Motor neuron (in vitro differentiated cells): ENCODE measurements at regions not wholly inside any gene's neighbourhood (a gene's known extent, or its start where the extent isn't known, plus 50 kb on each side); places are given as distances from the start of the nearest gene placed in this dataset.
A peak's percentile ranks its signal among the peaks of the same experiment; 100 is the strongest.
"Not testable (repeated sequence)": the region's sequence is repeated elsewhere in the genome, so short reads cannot be mapped to it uniquely, and the experiment has no call there.

ENCODE experiments used
- ATAC-seq, 8 experiments: fragments of 200-7000 bp; cut with Tn5 transposase; replicated peaks in 6 of 8; 2 replicates each; pipeline ENCODE4 v1.8.0; 2021; ENCODE audit warnings: mild to moderate bottlenecking in 8 of 8, moderate library complexity in 8 of 8
- H3K27ac ChIP-seq, 2 donors: fragments of 250-450 bp; sonication (Bioruptor Pico); 2 replicates each; pipeline ENCODE4 v1.9.0; 2021; ENCODE audit warnings: antibody characterized with exemption in 2 of 2, mild to moderate bottlenecking in 2 of 2, moderate library complexity in 1 of 2
- H3K4me1 ChIP-seq, 2 donors: fragments of 250-450 bp; sonication (Bioruptor Pico); replicated peaks in 1 of 2; 2 replicates each; pipeline ENCODE4 v1.6.1; 2021; ENCODE audit warnings: antibody characterized with exemption in 2 of 2, mild to moderate bottlenecking in 2 of 2, moderate library complexity in 1 of 2
- H3K4me3 ChIP-seq, 5 donors: fragments of 250-450 bp; sonication (Bioruptor Pico); 2 replicates each; pipeline ENCODE4 v1.9.0; 2021; ENCODE audit warnings: antibody characterized with exemption in 5 of 5, mild to moderate bottlenecking in 5 of 5, moderate library complexity in 4 of 5
- WGBS, 10 experiments: fragments of 450-650 bp; shearing (Covaris generic); methylation state at CpG; one replicate each; pipeline ENCODE4 v1.0.0; 2022; 5-methylcytosine and 5-hydroxymethylcytosine counted together
- in situ Hi-C, 9 experiments: fragments of 400-800 bp; cut with MboI; loops; one replicate each; pipeline ENCODE4 v1.15.0; 2021; ENCODE audit warnings: low sequenced_read_pairs in 9 of 9, low pct_unique_long_range_greater_than_20kb in 2 of 9; ENCODE audit not compliant: unreplicated experiment in 9 of 9

DNA sequence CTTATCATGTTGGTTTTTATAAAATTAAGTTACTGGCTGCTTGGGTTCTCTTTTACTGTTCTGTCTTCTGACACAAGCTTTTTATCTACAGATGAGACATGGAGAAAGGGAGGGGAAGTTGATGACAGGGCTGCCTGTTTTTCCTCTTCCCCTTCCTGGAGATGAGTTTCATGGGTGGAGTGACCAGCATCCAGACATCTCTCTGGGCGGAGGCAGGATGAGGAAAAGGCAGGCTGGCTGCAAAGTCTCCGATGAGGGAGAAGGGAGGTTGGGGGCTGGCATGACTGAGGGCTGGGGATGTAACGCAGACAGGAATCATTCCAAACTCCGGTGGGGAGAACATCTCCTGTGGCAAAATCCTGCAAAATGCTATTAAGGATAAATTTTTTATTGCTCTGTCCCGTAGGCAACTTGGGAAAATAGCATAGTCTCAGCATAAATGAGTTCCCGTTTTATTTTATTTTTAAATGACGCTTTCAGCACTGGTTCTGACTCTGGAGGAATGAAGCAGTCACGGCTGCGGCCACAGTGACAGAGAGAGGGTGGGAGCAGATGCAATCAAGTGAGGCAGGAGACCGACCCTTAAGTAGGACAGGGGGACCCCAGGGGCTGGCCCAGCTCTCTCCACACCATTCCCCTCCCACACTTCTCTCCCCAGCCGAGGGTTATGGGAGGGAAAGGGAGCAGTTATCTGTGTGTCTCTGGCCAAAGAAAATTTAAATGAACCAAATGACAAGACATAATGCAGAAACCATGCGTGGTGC, 108.8 kb upstream of the PMEPA1 start:
- ATAC-seq, result peak in 2 of 8 experiments; percentile 85 to 93
- 0 to 86% (median 52%) methylated on average over 1 to 7 of the region's 12 CpGs; no CpG with 5 or more reads in 1 of the 10 experiments for WGBS, 10 experiments
- Histone ChIP-seq H3K27ac (no peak overlapping the region), H3K4me1 (peaks cover 0 to 5% of the 10 kb centered on the region in 2 donors), H3K4me3 (no peak overlapping the region)
- in situ Hi-C loops, result no loop called here

DNA sequence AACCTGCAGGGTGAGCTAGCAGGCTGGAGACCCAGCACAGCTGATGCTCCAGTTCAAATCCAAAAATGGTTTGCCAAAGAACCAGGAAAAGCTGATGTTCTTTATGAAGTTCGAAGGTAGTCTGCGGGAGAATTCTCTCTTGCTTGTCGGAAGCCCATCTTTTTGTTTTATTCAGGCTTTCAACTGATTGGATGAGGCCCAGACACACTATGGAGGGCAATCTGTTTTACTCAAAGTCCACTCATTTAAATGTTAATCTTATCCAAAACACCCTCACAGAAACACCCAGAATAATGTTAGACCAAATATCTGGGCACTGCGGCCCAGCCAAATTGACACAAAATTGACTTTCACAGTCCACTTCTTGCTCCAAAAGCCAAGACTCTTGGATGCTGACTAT, 105.6 kb upstream of the PMEPA1 start:
- Histone ChIP-seq H3K27ac (no peak overlapping the region), H3K4me1 (peaks cover 0 to 18% of the 10 kb centered on the region in 2 donors), H3K4me3 (no peak overlapping the region)
- ATAC-seq, result no peak
- in situ Hi-C loops, result no loop called here
- WGBS, 10 experiments, result 64 to 90% (median 81%) methylated on average over 2 to 4 of the region's 4 CpGs; no CpG with 5 or more reads in 3 of the 10 experiments

DNA sequence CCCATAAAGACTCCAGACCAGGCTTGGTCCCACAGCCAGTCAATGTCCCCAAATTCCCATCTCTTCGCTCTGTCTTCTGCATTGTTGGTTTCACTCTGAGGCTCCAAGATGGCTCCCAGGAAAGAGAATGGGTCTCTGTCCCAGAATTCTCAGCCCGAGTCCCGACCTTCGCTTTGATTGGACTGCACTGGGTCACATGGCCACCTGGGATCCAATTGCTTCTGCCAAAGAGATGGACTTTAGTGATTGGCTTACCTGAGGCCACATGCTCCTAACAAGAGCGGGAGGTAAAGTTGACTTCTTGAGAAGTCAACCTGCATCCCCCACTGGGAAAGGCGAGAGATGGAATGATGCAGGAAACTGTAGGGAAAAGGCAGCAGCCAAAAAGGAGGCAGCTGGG, 104.7 kb upstream of the PMEPA1 start:
- Histone ChIP-seq H3K4me3 (no peak overlapping the region), H3K4me1 (peaks cover 0 to 18% of the 10 kb centered on the region in 2 donors), H3K27ac (no peak overlapping the region)
- in situ Hi-C loops, result no loop called here
- no peak for ATAC-seq
- WGBS, 10 experiments, result 20 to 89% (median 80%) methylated on average over 1 to 3 of the region's 6 CpGs; no CpG with 5 or more reads in 5 of the 10 experiments

DNA sequence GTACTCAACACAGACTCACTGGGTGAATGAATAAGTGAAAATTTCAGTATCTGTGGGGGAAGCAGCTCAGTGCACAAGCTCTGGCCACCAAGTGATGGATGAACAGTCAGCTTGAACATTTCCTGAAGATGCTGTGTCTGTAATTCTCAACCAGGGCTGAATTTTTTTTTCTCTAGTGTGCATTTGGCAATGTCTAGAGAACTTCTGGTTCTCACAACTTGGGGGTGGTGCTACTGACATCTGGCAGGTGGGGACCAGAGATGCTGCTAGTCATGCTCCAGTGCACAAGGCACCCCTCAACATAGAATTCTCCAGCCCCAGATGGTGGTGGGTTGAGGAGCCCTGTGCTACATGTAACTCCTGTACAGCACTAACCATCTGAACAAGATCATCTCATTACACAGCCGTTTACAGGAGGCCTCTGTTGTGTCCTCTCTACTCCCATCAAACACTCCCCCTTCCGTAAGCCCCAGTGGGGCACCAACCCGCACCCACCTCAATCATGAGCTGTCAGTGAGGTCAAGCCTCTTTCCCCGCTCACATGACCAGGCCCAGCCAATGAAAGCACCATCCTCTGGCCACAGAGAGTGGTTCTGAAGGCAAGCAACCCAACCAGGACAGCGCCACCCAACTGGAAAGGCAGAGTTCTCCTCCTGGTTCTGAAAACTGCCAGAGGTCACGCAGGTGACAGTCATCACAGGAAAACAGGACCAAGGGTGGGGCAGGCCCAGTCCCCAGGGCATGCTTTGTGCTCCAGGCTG, 103.9 kb upstream of the PMEPA1 start:
- no peak overlapping the region for H3K4me3 ChIP-seq
- 25 to 100% (median 64%) methylated on average over 1 to 4 of the region's 6 CpGs; no CpG with 5 or more reads in 2 of the 10 experiments for WGBS, 10 experiments
- no peak for ATAC-seq
- peaks cover 0 to 18% of the 10 kb centered on the region in 2 donors for H3K4me1 ChIP-seq
- H3K27ac ChIP-seq, result no peak overlapping the region
- in situ Hi-C loops, result no loop called here

DNA sequence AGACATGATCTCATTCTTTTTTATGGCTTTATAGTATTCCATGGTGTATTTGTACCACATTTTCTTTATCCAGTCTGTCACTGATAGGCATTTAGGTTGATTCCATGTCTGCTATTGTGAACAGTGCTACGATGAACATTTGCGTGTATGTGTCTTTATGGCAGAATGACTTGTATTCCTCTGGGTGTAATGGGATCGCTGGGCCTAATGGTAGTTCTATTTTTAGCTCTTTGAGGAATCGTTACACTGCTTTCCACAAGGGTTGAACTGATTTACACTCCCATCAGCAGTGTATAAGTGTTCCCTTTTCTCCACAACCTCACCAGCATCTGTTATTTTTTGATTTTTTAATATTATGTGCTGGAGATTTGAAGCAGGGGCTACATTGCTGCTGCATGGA, 102.8 kb upstream of the PMEPA1 start:
- H3K27ac ChIP-seq, ATAC-seq, in situ Hi-C loops, H3K4me3 ChIP-seq: not testable (repeated sequence)
- H3K4me1 ChIP-seq, result peaks cover 0 to 25% of the 10 kb centered on the region in 2 donors
- 40 to 100% (median 80%) methylated on average over 1 to 4 of the region's 4 CpGs for WGBS, 10 experiments

DNA sequence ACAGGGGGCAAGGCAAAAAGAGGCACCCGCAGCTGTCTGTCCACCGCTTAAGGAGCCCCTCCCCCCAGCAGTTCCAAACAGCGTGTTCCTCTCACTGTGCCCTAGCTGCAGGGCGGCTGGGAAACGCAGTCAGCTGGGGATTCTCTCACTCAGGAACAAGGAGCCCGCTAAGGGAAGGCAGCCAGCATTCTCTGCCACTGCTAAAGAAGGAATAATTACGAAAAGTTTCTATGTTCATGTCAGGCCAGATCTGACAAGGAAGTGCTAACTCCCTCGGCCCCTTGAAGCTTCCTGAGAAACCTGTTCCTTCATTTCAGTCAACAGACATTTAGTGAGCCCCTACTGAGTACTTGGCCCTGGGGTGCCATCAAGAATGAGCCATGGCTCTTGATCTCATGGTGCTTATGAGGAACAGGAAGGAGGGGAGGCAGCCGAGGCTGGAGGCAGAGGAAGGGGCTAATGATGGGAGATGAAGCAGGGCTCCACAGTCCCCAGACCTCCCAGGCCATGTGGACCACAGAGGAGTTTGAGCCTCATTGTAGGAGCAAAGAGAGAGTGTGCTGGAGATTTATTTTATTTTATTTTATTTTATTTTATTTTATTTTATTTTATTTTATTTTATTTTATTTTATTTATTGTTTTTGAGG, 101.7 kb upstream of the PMEPA1 start:
- 20 to 83% (median 27%) methylated on average over 1 to 8 of the region's 9 CpGs; no CpG with 5 or more reads in 1 of the 10 experiments for WGBS, 10 experiments
- Histone ChIP-seq H3K4me1 (peaks cover 0 to 29% of the 10 kb centered on the region in 2 donors), H3K27ac (no peak overlapping the region), H3K4me3 (no peak overlapping the region)
- in situ Hi-C loops, result no loop called here
- peak in 5 of 8 experiments; percentile 55 to 75 (median 61) for ATAC-seq

DNA sequence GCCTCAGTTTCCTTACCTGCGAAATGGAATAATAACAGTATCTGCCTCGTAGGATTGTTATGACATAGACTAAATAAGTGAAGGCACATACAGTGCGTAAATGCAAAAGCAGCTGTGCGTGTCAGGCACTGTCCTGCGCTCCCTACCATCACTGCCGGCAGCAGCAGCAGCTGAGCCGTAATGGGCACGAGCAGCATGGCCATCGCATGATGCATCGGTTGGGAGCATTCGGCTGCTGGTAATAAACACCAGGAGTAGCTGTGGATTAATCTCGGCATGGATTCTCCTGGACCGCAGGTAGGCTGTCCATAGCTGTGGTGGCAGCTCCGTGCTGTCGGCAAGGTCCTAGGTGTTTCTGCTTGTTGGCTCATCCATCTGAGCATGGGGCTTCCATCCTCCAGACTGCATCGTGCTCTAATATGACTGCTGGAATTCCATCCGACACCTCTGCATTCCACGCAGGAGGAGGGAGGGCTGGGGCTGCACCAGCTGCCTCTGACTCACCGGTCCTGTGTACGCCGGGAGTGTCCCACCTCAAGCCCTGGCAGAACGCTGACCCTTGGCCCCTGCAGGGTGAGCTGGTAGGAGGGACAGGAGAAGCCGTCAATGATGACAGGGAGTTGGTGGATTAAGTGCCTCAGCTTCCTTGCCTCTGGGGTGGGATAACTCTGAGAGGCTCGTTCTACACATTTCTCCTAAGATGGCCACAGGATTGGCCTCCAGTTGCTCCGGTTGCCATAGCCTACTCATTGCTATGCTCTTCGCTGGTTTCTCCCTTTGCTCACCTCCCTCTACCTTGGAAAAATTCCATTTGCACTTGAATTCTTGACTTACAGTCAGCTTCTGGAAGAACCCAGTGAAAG, 100.9 kb upstream of the PMEPA1 start:
- Histone ChIP-seq H3K4me3 (no peak overlapping the region), H3K4me1 (peaks cover 0 to 33% of the 10 kb centered on the region in 2 donors), H3K27ac (no peak overlapping the region)
- ATAC-seq, result peak in 6 of 8 experiments; percentile 59 to 90 (median 84)
- 40 to 100% (median 80%) methylated on average over 1 to 17 of the region's 26 CpGs; no CpG with 5 or more reads in 2 of the 10 experiments for WGBS, 10 experiments
- in situ Hi-C loops, result no loop called here

DNA sequence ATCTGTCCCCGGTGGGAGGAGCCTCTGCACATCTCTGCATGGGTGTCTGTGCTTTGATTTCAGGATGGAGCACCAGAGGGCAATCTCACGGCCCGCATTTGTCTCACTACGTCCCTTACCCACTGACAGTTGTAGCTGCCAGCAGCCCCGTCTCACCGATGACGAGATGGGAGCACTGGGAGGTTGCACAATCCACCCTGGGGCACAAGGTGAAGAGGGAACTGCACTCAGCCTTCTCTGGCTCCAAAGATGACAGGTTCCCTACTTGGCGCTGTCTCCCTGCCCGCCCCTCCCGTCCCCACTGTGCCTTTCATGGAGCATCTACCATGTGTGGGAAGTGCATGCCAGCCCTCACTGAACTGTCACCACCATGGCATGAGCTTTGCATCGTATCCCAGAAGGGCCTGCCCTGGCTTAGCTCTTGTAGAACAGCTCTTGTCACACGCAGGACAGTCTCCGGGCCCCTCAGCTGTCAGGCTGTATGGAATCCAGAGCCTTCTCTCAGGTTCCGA, 99.9 kb upstream of the PMEPA1 start:
- 67 to 100% (median 90%) methylated on average over 1 to 5 of the region's 14 CpGs; no CpG with 5 or more reads in 5 of the 10 experiments for WGBS, 10 experiments
- in situ Hi-C loops, result no loop called here
- H3K4me3 ChIP-seq, result no peak overlapping the region
- peaks cover 0 to 34% of the 10 kb centered on the region in 2 donors for H3K4me1 ChIP-seq
- no peak overlapping the region for H3K27ac ChIP-seq
- no peak for ATAC-seq

DNA sequence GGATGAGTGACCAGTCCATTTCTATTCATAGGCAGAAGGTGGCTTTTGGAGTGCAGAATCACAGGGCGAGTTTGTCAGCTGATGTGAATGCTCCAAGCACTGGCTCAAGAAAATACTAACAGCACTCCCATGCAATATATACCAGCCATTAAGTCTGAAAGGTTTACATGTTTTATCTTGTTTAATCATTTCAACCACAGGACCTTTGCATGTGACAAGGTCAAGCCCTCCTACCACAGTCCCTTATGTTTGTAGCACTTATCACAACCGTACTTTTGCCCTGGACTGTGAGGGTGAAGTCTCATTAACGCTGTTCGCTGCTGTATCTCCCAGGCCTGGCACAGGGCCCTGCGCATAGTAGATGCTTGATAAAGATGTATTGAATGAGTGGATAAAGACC, 99.3 kb upstream of the PMEPA1 start:
- 67 to 100% (median 92%) methylated on average over 1 to 2 of the region's 5 CpGs; no CpG with 5 or more reads in 3 of the 10 experiments for WGBS, 10 experiments
- H3K27ac ChIP-seq, result no peak overlapping the region
- ATAC-seq, result no peak
- peaks cover 0 to 39% of the 10 kb centered on the region in 2 donors for H3K4me1 ChIP-seq
- in situ Hi-C loops, result no loop called here
- H3K4me3 ChIP-seq, result no peak overlapping the region

DNA sequence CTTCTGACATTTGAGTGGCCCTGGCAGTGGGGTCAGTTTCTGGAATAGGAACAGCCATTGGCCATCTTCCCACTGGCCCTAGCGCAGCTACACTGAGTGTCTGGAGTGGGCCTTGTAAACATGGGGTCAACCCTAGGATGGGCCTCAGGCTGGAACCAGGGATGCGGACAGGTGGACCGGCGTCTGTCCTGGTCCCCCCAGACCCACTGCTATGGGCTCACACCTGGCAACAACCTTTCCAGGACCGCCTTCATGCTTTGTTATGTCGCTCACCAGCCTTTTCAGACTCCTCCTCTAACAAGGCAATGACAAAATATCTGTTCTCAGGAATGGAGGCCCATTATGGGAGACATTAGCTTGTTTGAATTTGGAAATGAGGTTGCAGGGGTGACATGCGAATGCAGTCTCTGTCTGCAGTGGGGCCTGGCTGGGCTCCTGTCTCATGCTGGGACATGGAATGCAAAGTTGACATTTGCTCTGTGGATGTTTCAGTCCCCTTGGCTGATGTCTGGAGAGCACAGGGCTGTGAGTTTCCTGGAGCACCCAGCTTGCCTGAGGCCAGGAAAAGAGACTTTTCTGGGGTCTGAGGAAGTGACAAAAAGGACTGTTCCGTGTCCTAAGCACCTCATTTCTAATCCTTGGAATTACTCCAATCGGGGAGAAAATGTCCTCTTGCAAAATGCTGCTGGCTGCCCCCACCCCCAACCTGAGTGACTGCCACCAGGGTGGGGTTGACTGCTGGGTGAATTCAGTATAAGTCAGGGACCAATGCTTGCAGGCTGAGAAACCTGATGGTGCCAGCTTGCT, 98.7 kb upstream of the PMEPA1 start:
- no peak for ATAC-seq
- in situ Hi-C loops, result no loop called here
- no peak overlapping the region for H3K4me3 ChIP-seq
- no peak overlapping the region for H3K27ac ChIP-seq
- peaks cover 0 to 40% of the 10 kb centered on the region in 2 donors for H3K4me1 ChIP-seq
- WGBS, 10 experiments, result 36 to 100% (median 78%) methylated on average over 1 to 5 of the region's 9 CpGs; no CpG with 5 or more reads in 3 of the 10 experiments

DNA sequence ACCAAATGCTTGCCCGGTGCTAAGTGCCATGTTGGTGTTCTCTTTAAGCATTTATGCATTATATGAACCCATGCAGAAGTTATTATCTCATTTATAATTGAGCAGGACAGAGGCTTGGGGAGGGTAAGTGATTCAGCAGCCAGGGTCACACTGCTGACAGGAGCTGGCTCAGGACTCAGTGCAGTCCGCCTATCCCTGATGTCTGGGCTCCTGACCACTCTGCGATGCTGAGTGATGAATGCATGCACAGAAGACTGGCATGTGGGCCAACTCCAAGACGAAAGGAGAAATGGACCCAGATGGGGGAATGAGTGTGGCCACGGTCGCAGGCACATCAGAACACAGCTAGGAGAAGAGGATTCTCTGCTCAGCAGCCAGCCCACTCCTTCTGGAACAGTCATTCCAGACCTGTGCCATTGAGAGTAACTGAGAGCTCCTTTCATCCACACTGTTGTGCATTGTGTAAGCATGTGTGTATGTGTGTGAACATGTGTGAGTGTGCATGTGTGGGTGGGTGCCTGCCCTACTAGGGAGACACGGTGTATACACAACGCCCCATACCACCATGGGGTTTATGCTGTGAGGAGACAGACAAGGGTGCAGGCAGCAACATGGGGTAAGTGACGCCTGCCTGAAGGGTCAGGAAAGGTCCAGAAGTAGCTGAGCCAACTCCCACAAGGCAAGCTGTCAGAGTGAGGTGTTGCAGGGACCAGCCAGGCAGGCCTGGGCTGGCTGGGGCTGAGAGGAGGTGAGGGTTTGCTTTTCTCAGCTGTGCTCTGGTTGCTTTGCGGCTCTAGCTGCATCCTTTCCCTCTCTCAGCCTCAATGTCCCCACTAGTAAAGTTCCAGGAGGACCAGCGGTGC, 97.8 kb upstream of the PMEPA1 start:
- Histone ChIP-seq H3K27ac (no peak overlapping the region), H3K4me1 (peaks cover 0 to 40% of the 10 kb centered on the region in 2 donors), H3K4me3 (no peak overlapping the region)
- in situ Hi-C loops, result no loop called here
- ATAC-seq, result peak in 3 of 8 experiments; percentile 34 to 42 (median 38)
- WGBS, 10 experiments, result 55 to 92% (median 62%) methylated on average over 1 to 7 of the region's 11 CpGs; no CpG with 5 or more reads in 3 of the 10 experiments
